GM19467 (cell line): ENCODE measurements at regions not wholly inside any gene's neighbourhood (a gene's known extent, or its start where the extent isn't known, plus 50 kb on each side); places are given as distances from the start of the nearest gene placed in this dataset.

Experiments used
- ATAC-seq: cut with Tn5 transposase; IDR thresholded peaks from one replicate; pipeline ENCODE4 v1.9.1; 2021; ENCODE audit warnings: mild to moderate bottlenecking, moderate library complexity; ENCODE audit not compliant: unreplicated experiment

- no peak for ATAC-seq
Measured at GRCh38 chr10:8369666-8370065, 315.2 kb downstream of the GATA3 start.

GRCh38 chr10:8374334-8374733, 319.8 kb downstream of the GATA3 start:
- no peak for ATAC-seq

GRCh38 chr10:8375137-8375536, 320.6 kb downstream of the GATA3 start:
- no peak for ATAC-seq

GRCh38 chr10:8378198-8378983, 323.9 kb downstream of the GATA3 start:
- ATAC-seq = no peak

GRCh38 chr10:8379906-8380832, 325.7 kb downstream of the GATA3 start:
- no peak for ATAC-seq

GRCh38 chr10:8380833-8381496, 326.5 kb downstream of the GATA3 start:
- ATAC-seq = no peak

GRCh38 chr10:8386781-8387180, 332.3 kb downstream of the GATA3 start:
- ATAC-seq = no peak

- no peak for ATAC-seq
Measured at GRCh38 chr10:8389630-8390029, 335.1 kb downstream of the GATA3 start.

- no peak for ATAC-seq
Measured at GRCh38 chr10:8392216-8392615, 337.7 kb downstream of the GATA3 start.

- no peak for ATAC-seq
Measured at GRCh38 chr10:8393531-8393930, 339.0 kb downstream of the GATA3 start.

- no peak for ATAC-seq
Measured at GRCh38 chr10:8396675-8397074, 342.2 kb downstream of the GATA3 start.

- ATAC-seq = no peak
Measured at GRCh38 chr10:8398771-8399170, 344.3 kb downstream of the GATA3 start.

- no peak for ATAC-seq
Measured at GRCh38 chr10:8400151-8400550, 345.7 kb downstream of the GATA3 start.

- no peak for ATAC-seq
Measured at GRCh38 chr10:8400892-8401291, 346.4 kb downstream of the GATA3 start.

- ATAC-seq = no peak
Measured at GRCh38 chr10:8401531-8401930, 347.0 kb downstream of the GATA3 start.

GRCh38 chr10:8402576-8402975, 348.1 kb downstream of the GATA3 start:
- ATAC-seq = no peak

GRCh38 chr10:8403711-8404371, 349.4 kb downstream of the GATA3 start:
- no peak for ATAC-seq

- ATAC-seq = peak; percentile 72
Measured at GRCh38 chr10:8404721-8405120, 350.2 kb downstream of the GATA3 start.

GRCh38 chr10:8405596-8405995, 351.1 kb downstream of the GATA3 start:
- ATAC-seq = no peak

GRCh38 chr10:8407501-8408021, 353.1 kb downstream of the GATA3 start:
- no peak for ATAC-seq

- ATAC-seq = no peak
Measured at GRCh38 chr10:8410506-8410905, 356.0 kb downstream of the GATA3 start.
